Adrenal gland (tissue), 9 donors: ENCODE measurements at regions not wholly inside any gene's neighbourhood (a gene's known extent, or its start where the extent isn't known, plus 50 kb on each side); places are given as distances from the start of the nearest gene placed in this dataset.

Experiments used
- DNase-seq, 7 donors: peaks; one replicate each; pipeline ENCODE4 v3.0.0-alpha.2; 2019 to 2020
- H3K27ac ChIP-seq, 5 donors: fragments of 200-600 bp; sonication (generic) in 4 of 5; 1 replicate in 3 of 5; 2 replicates in 2 of 5; pipeline versions ENCODE4 v1.5.1 to v1.8.0; 2016 to 2020; ENCODE audit warnings: mild to moderate bottlenecking in 1 of 5
- H3K27me3 ChIP-seq: fragments of 200-600 bp; 2 replicates; pipeline ENCODE4 v1.8.0; 2021
- H3K36me3 ChIP-seq, 2 donors: fragments of 200-600 bp; replicated peaks in 1 of 2; 1 replicate in 1 of 2; 2 replicates in 1 of 2; pipeline versions ENCODE4 v1.5.1 to v1.8.0; 2018 to 2022
- H3K4me1 ChIP-seq, 2 donors: fragments of 200-600 bp; replicated peaks in 1 of 2; 1 replicate in 1 of 2; 2 replicates in 1 of 2; pipeline versions ENCODE4 v1.5.1 to v1.8.0; 2018 to 2021
- H3K4me3 ChIP-seq, 4 donors: fragments of 200-600 bp; sonication (generic) in 3 of 4; one replicate each; pipeline ENCODE4 v1.5.1; 2016 to 2018
- H3K9me3 ChIP-seq, 3 donors: fragments of 200-600 bp; sonication (generic) in 1 of 3; replicated peaks in 1 of 3; 1 replicate in 2 of 3; 2 replicates in 1 of 3; pipeline versions ENCODE4 v1.5.1 to v1.8.0; 2016 to 2021
- CTCF ChIP-seq, 6 experiments: fragments of 450-650 bp in 4 of 6; fragments of 200-600 bp in 2 of 6; sonication (generic) in 1 of 6; IDR thresholded peaks; 1 replicate in 5 of 6; 2 replicates in 1 of 6; pipeline versions ENCODE4 v1.5.1 to v1.8.0; 2016 to 2021; ENCODE audit warnings: antibody characterized with exemption in 6 of 6, mild to moderate bottlenecking in 2 of 6, moderate library complexity in 1 of 6
- POLR2A ChIP-seq, 2 donors: fragments of 450-650 bp; IDR thresholded peaks; one replicate each; pipeline ENCODE4 v1.6.1; 2017; ENCODE audit warnings: antibody characterized with exemption in 2 of 2, mild to moderate bottlenecking in 2 of 2, moderate library complexity in 1 of 2
- WGBS, 4 donors: extraction: QIAGEN DNeasy Blood & Tissue Kit in 2 of 4; methylation state at CpG; one replicate each; pipeline versions ENCODE4 v1.1.5 to v1.1.7; 2013 to 2017; 5-methylcytosine and 5-hydroxymethylcytosine counted together
- intact Hi-C, 2 donors: fragments of 100-400 bp; cut with DNase I; formaldehyde crosslinking; loops; one replicate each; pipeline versions ENCODE4 v1.14.1 to v1.15.0; 2022 to 2023
- donor health status: healthy with polysubstance abuse.
- donor health status: Bipolar disorder and iron deficiency.
- donor health status: DM: yes; HTN: yes; CAD: no.
- donor health status: DM: no; HTN: no; CAD: no.
- donor health status: DM: no; HTN: no; CAD: no.

- no peak for TF ChIP-seq CTCF (IDR thresholded peaks at IDR 0.05)
- TF ChIP-seq POLR2A (IDR thresholded peaks at IDR 0.05): no peak
- 70 to 80% (median 75%) methylated on average over 2 of the region's 2 CpGs for WGBS, 4 donors
Observed at GRCh38 chr6:120039664-120040063, 690.1 kb upstream of the MAN1A1 start.

GRCh38 chr6:120031837-120032236 lies 682.3 kb upstream of the MAN1A1 start:
- Histone ChIP-seq H3K4me1 (no peaks in the 10 kb centered on the region), H3K4me3 (no peak overlapping the region), H3K9me3 (no peaks in the 10 kb centered on the region), H3K36me3 (no peaks in the 10 kb centered on the region), H3K27ac (no peak overlapping the region), H3K27me3 (no peaks in the 10 kb centered on the region)
- intact Hi-C loops: no loop called here
- WGBS, 4 donors: 85 to 95% (median 91%) methylated on average over 2 of the region's 2 CpGs
- no peak for TF ChIP-seq POLR2A (IDR thresholded peaks at IDR 0.05)
- TF ChIP-seq CTCF (IDR thresholded peaks at IDR 0.05): no peak
- DNase-seq: no peak

More at GRCh38 chr6:120039664-120040063, 690.1 kb upstream of the MAN1A1 start:
- Histone ChIP-seq H3K4me3 (no peak overlapping the region), H3K27ac (no peak overlapping the region), H3K4me1 (no peaks in the 10 kb centered on the region), H3K36me3 (no peaks in the 10 kb centered on the region), H3K27me3 (no peaks in the 10 kb centered on the region), H3K9me3 (no peaks in the 10 kb centered on the region)
- intact Hi-C loops: no loop called here
- DNase-seq: no peak

GRCh38 chr6:120026791-120027190 lies 677.2 kb upstream of the MAN1A1 start:
- no peaks in the 10 kb centered on the region for H3K36me3 ChIP-seq
- intact Hi-C loops: no loop called here
- no peaks in the 10 kb centered on the region for H3K9me3 ChIP-seq
- no peaks in the 10 kb centered on the region for H3K27me3 ChIP-seq
- H3K4me3 ChIP-seq: no peak overlapping the region
- TF ChIP-seq POLR2A (IDR thresholded peaks at IDR 0.05) (no peak), CTCF (IDR thresholded peaks at IDR 0.05) (no peak)
- DNase-seq: no peak
- H3K27ac ChIP-seq: no peak overlapping the region
- WGBS, 4 donors: 77 to 84% (median 82%) methylated on average over 1 of the region's 1 CpG
- no peaks in the 10 kb centered on the region for H3K4me1 ChIP-seq

GRCh38 chr6:120010075-120010474 lies 660.5 kb upstream of the MAN1A1 start:
- DNase-seq: no peak
- H3K36me3 ChIP-seq: no peaks in the 10 kb centered on the region
- no peaks in the 10 kb centered on the region for H3K27me3 ChIP-seq
- H3K4me3 ChIP-seq: no peak overlapping the region
- H3K9me3 ChIP-seq: no peaks in the 10 kb centered on the region
- TF ChIP-seq CTCF (IDR thresholded peaks at IDR 0.05) (no peak), POLR2A (IDR thresholded peaks at IDR 0.05) (no peak)
- H3K27ac ChIP-seq: no peak overlapping the region
- intact Hi-C loops: no loop called here
- WGBS, 4 donors: 87 to 96% (median 94%) methylated on average over 3 of the region's 3 CpGs
- no peaks in the 10 kb centered on the region for H3K4me1 ChIP-seq
